A549 (cell line): ENCODE measurements at regions not wholly inside any gene's neighbourhood (a gene's known extent, or its start where the extent isn't known, plus 50 kb on each side); places are given as distances from the start of the nearest gene placed in this dataset.

Experiments
- ATAC-seq, 2 experiments: fragments of 200-7000 bp in 1 of 2; fragments of >200 bp in 1 of 2; cut with Nextera tagmentation in 1 of 2; cut with Tn5 transposase in 1 of 2; 3 replicates each; pipeline versions ENCODE4 v1.8.0 to v1.9.1; 2018 to 2020; ENCODE audit warnings: mild to moderate bottlenecking in 1 of 2, moderate library complexity in 1 of 2
- CTCF ChIA-PET: fragments of 300-600 bp; sonication (Branson Sonifier 250); formaldehyde crosslinking; extraction: SDS; loops from one replicate; lab custom pipeline; 2021; ENCODE audit warnings: antibody characterized with exemption, inconsistent platforms; lab: Yijun Ruan, JAX
- POLR2A ChIA-PET: fragments of 350-600 bp; formaldehyde crosslinking; extraction: SDS; loops from one replicate; lab custom pipeline; 2021; ENCODE audit warnings: antibody characterized with exemption, inconsistent platforms; lab: Yijun Ruan, JAX
- DNase-seq, 2 experiments: peaks; one replicate each; pipeline versions ENCODE4 v3.0.0 to v3.0.0-alpha.2; 2011 to 2016; ENCODE audit warnings: low read depth in 1 of 2, low spot score in 1 of 2
- FAIRE-seq: peaks from 2 replicates; lab custom pipeline; 2011; peaks lifted over from hg19 to GRCh38; lab: Jason Lieb, UNC
- H3K27ac ChIP-seq, 2 experiments: fragments of >200 bp; sonication (Bioruptor Twin); formaldehyde crosslinking; 3 replicates each; pipeline ENCODE4 v1.5.1; 2016 to 2017
- H3K4me1 ChIP-seq: fragments of >200 bp; sonication (Bioruptor Twin); formaldehyde crosslinking; 3 replicates; pipeline ENCODE4 v1.6.1; 2016
- H3K4me2 ChIP-seq: fragments of >200 bp; sonication (Bioruptor Twin); formaldehyde crosslinking; 3 replicates; pipeline ENCODE4 v1.6.1; 2016
- H3K4me3 ChIP-seq: fragments of >200 bp; sonication (Bioruptor Twin); formaldehyde crosslinking; 3 replicates; pipeline ENCODE4 v1.5.1; 2016
- H3K9me3 ChIP-seq: fragments of >200 bp; sonication (Bioruptor Twin); formaldehyde crosslinking; 3 replicates; pipeline ENCODE4 v1.6.1; 2016
- BCL3 ChIP-seq: fragments of >200 bp; sonication (Bioruptor Twin); formaldehyde crosslinking; IDR thresholded peaks from 3 replicates; pipeline ENCODE4 v1.6.1; 2016
- BHLHE40 ChIP-seq: IDR thresholded peaks from 2 replicates; pipeline ENCODE4 v1.6.1; 2012; ENCODE audit warnings: low read depth, low read length, inconsistent platforms
- CEBPB ChIP-seq, 2 experiments: fragments of >200 bp in 1 of 2; sonication (Bioruptor Twin) in 1 of 2; formaldehyde crosslinking in 1 of 2; IDR thresholded peaks; 2 replicates each; pipeline ENCODE4 v1.6.1; 2012 to 2016
- CHD2 ChIP-seq: fragments of 150-350 bp; IDR thresholded peaks from 2 replicates; pipeline ENCODE4 v1.6.1; 2014; ENCODE audit warnings: low read length; ENCODE audit not compliant: partially characterized antibody
- CTCF ChIP-seq: fragments of >200 bp; sonication (Bioruptor Twin); formaldehyde crosslinking; IDR thresholded peaks from 3 replicates; pipeline ENCODE4 v1.5.1; 2016
- EHF ChIP-seq: fragments of 250-450 bp; sonication (Bioruptor Pico); IDR thresholded peaks from 2 replicates; pipeline ENCODE4 v1.5.0; 2020; ENCODE audit warnings: mild to moderate bottlenecking
- EHMT2 ChIP-seq: fragments of 200-600 bp; sonication (generic); IDR thresholded peaks from 2 replicates; pipeline ENCODE4 v1.6.1; 2016; ENCODE audit warnings: antibody characterized with exemption, low read depth, mild to moderate bottlenecking, moderate library complexity
- ESRRA ChIP-seq: fragments of 150-350 bp; IDR thresholded peaks from 2 replicates; pipeline ENCODE4 v1.6.1; 2014; ENCODE audit warnings: mild to moderate bottlenecking, low read length, borderline replicate concordance
- FOSL2 ChIP-seq, 2 experiments: fragments of 450-650 bp in 1 of 2; fragments of >200 bp in 1 of 2; sonication (Bioruptor Twin) in 1 of 2; formaldehyde crosslinking; IDR thresholded peaks; 2 replicates each; pipeline versions ENCODE4 v1.5.0 to v1.6.1; 2016 to 2020; ENCODE audit warnings: mild to moderate bottlenecking in 1 of 2, moderate library complexity in 1 of 2
- GATA3 ChIP-seq: IDR thresholded peaks from 2 replicates; pipeline ENCODE4 v1.6.1; 2012; ENCODE audit warnings: borderline replicate concordance
- HDAC2 ChIP-seq: fragments of 200-600 bp; sonication (generic); IDR thresholded peaks from 2 replicates; pipeline ENCODE4 v1.6.1; 2016
- HES2 ChIP-seq: fragments of >200 bp; sonication (Bioruptor Twin); formaldehyde crosslinking; IDR thresholded peaks from 2 replicates; pipeline ENCODE4 v1.6.1; 2016
- HEYL ChIP-seq: fragments of 250-450 bp; sonication (Bioruptor Pico); IDR thresholded peaks from 2 replicates; pipeline ENCODE4 v1.8.0; 2021; ENCODE audit warnings: mild to moderate bottlenecking, moderate library complexity
- HOXA7 ChIP-seq: fragments of 250-450 bp; sonication (Bioruptor Pico); IDR thresholded peaks from 2 replicates; pipeline ENCODE4 v1.5.0; 2020; ENCODE audit warnings: mild to moderate bottlenecking, moderate library complexity
- MAFK ChIP-seq: fragments of 450-650 bp; IDR thresholded peaks from 2 replicates; pipeline ENCODE4 v1.6.1; 2014; ENCODE audit not compliant: partially characterized antibody
- MAX ChIP-seq: IDR thresholded peaks from 2 replicates; pipeline ENCODE4 v1.6.1; 2012
- MAZ ChIP-seq: fragments of 150-350 bp; IDR thresholded peaks from 2 replicates; pipeline ENCODE4 v1.6.1; 2014; ENCODE audit warnings: antibody characterized with exemption, low read depth, low read length, borderline replicate concordance
- MYC ChIP-seq: IDR thresholded peaks from 2 replicates; pipeline ENCODE4 v1.6.1; 2012; ENCODE audit warnings: mild to moderate bottlenecking, inconsistent platforms, low read length, improper control_type of control experiment, borderline replicate concordance
- PHF8 ChIP-seq: fragments of 200-600 bp; sonication (generic); IDR thresholded peaks from 2 replicates; pipeline ENCODE4 v1.6.1; 2016; ENCODE audit warnings: low read depth, mild to moderate bottlenecking, antibody characterized with exemption, moderate library complexity, borderline replicate concordance
- POLR2A ChIP-seq: IDR thresholded peaks from 2 replicates; pipeline ENCODE4 v1.6.1; 2012; ENCODE audit warnings: mild to moderate bottlenecking, low read length
- RARB ChIP-seq: fragments of 250-450 bp; sonication (Bioruptor Pico); IDR thresholded peaks from 2 replicates; pipeline ENCODE4 v1.8.0; 2021; ENCODE audit warnings: mild to moderate bottlenecking, moderate library complexity
- TP53 ChIP-seq: fragments of 250-450 bp; sonication (Bioruptor Pico); IDR thresholded peaks from 2 replicates; pipeline ENCODE4 v1.5.0; 2021; ENCODE audit warnings: mild to moderate bottlenecking, moderate library complexity
- ZNF302 ChIP-seq: fragments of 250-450 bp; sonication (Bioruptor Pico); IDR thresholded peaks from 2 replicates; pipeline ENCODE4 v1.9.0; 2021; ENCODE audit warnings: inconsistent platforms, mild to moderate bottlenecking, moderate library complexity
- WGBS: methylation state at CpG from one replicate; pipeline ENCODE4 v1.1.6; 2017; ENCODE audit errors: missing lambda C conversion rate; 5-methylcytosine and 5-hydroxymethylcytosine counted together

GRCh38 chr16:13858873-13859580 is 60.9 kb upstream of the ERCC4 start:
- no peak for DNase-seq
- no peak overlapping the region for H3K4me2 ChIP-seq
- 3% methylated on average over 9 of the region's 9 CpGs for WGBS
- H3K4me1 ChIP-seq = no peaks in the 10 kb centered on the region
- H3K9me3 ChIP-seq = peaks cover 3% of the 10 kb centered on the region; the same call in 2 of the 3 replicates
- H3K27ac ChIP-seq = no peak overlapping the region
- CTCF ChIA-PET = interaction anchor here (1.1 kb wide), 1 partner anchor 15 kb away, joined by 3 read pairs; no protein-coding TSS in a partner anchor
- no peak for TF ChIP-seq PHF8
- TF ChIP-seq CEBPB (IDR thresholded peaks at IDR 0.05) = 0 out of 4 replicates have a peak, but pooled peaks of 1 of the 2 experiments have one; percentile 17
- H3K4me3 ChIP-seq = no peak overlapping the region
- POLR2A ChIA-PET = no interaction called here
- no peak for FAIRE-seq
- ATAC-seq = no peak

GRCh38 chr16:13863075-13863765 is 56.7 kb upstream of the ERCC4 start:
- WGBS = 24% methylated on average over 4 of the region's 4 CpGs
- DNase-seq (no peak), FAIRE-seq (no peak), ATAC-seq (no peak)
- peaks cover 3% of the 10 kb centered on the region; the same call in 2 of the 3 replicates for H3K9me3 ChIP-seq
- peak overlapping the region; percentile 16; the same call in 2 of the 3 replicates for H3K4me2 ChIP-seq
- H3K27ac ChIP-seq = no peak overlapping the region
- ChIA-PET POLR2A (interaction anchor here (0.6 kb wide), 1 partner anchor 286 kb away, joined by 3 read pairs; no protein-coding TSS in a partner anchor), CTCF (interaction anchor here (1.3 kb wide), 1 partner anchor 39 kb away, joined by 3 read pairs; no protein-coding TSS in a partner anchor)
- no peak for TF ChIP-seq ZNF302 (CRISPR knock-in tag)
- TF ChIP-seq MAFK = no peak
- TF ChIP-seq HEYL (CRISPR knock-in tag) = no peak
- TF ChIP-seq FOSL2 (IDR thresholded peaks at IDR 0.05) = no peak
- no peak for TF ChIP-seq FOSL2 (CRISPR knock-in tag; IDR thresholded peaks at IDR 0.05)
- no peak for TF ChIP-seq RARB (CRISPR knock-in tag)
- no peak for TF ChIP-seq BHLHE40
- no peak overlapping the region for H3K4me3 ChIP-seq
- no peaks in the 10 kb centered on the region for H3K4me1 ChIP-seq

- 2% methylated on average over 4 of the region's 4 CpGs for WGBS
- DNase-seq (no peak), FAIRE-seq (no peak), ATAC-seq (no peak)
- H3K4me3 ChIP-seq = no peak overlapping the region
- H3K27ac ChIP-seq = no peak overlapping the region
- no peaks in the 10 kb centered on the region for H3K4me1 ChIP-seq
- ChIA-PET POLR2A (no interaction called here), CTCF (interaction anchor here (0.7 to 2.3 kb wide), 8 partner anchors 9 to 55 kb away, joined by 3 to 15 read pairs (median 4); partner anchors contain the start of gene ERCC4)
- H3K4me2 ChIP-seq = no peak overlapping the region
- no peaks in the 10 kb centered on the region; the same call in 2 of the 3 replicates for H3K9me3 ChIP-seq
- TF ChIP-seq MYC (no peak), BCL3 (no peak), MAFK (no peak), MAX (no peak), TP53 (no peak), CTCF (no peak), HOXA7 (CRISPR knock-in tag) (no peak), EHF (CRISPR knock-in tag) (no peak), ESRRA (no peak), GATA3 (no peak), CHD2 (no peak), MAZ (no peak), POLR2A (no peak), HES2 (no peak), HDAC2 (no peak), EHMT2 (no peak)
These were observed 55.3 kb upstream of the ERCC4 start for GRCh38 chr16:13864689-13865088.
